ENCODE measurements at regions not wholly inside any gene's neighbourhood (a gene's known extent, or its start where the extent isn't known, plus 50 kb on each side); places are given as distances from the start of the nearest gene placed in this dataset.

DNA sequence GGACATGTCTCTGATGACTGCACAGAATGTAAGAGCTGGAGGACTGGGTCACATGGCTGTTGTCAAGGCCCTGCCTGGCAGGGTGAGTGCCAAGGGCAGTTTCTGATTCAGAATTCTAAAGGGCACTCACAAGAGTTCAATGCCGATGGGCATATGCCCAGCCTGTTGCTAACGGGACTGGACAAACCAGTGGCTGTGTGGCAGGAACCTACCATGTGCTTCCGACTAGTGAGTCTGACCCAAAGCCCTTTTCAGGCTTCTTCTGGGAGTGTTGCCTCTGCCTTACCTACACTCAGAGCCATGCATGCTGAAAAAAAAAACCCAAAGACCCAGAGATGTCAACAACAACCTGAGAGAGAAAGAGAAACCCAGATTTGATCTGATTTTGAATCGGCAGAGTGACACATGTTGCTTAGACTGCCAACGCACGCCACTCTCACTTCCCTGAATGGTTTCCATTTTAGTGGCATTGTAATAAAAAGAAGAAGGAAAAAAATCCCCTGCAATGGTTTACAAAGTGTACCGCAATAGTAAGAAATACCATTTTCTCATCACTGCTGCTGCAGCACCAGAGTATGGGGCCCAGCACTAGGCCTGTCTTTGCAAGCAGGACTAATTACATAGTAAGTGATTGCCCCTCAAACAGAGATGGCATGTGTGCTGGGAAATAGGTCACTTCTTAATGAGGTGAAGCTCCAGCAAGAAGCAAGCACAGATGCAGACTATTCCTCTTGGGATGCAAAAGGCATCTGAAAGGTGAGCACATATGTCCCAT is 194.3 kb downstream of the PALM2AKAP2 start:
- no peak overlapping the region for H3K4me2 ChIP-seq (ENCODE audit: insufficient read depth, low read length)
- no peak overlapping the region for H3K9ac ChIP-seq (replicated peaks; ENCODE audit: extremely low read depth, insufficient read depth, low read length)
- H4K20me1 ChIP-seq (replicated peaks; ENCODE audit: control insufficient read depth, extremely low read depth, insufficient read depth, low read length), result no peaks in the 10 kb centered on the region
- dilution Hi-C loops (cut with MboI; ENCODE audit: extremely low pct_ligation_motif_present, low sequenced_read_pairs) (no loop called here), intact Hi-C loops (cut with micrococcal nuclease) (no loop called here)
- POLR2A ChIA-PET, result no interaction called here
- FAIRE-seq (no peak), DNase-seq (ENCODE audit: low read depth, low spot score) (no peak)
- BruUV-seq (replicated peaks), result no TSS peak
- peaks cover 10% of the 10 kb centered on the region for H3K4me1 ChIP-seq (ENCODE audit: control insufficient read depth, extremely low read depth, insufficient read depth, low read length)
- H3K27me3 ChIP-seq (ENCODE audit: control insufficient read depth in 2 of 2, insufficient read depth in 2 of 2, low read length in 2 of 2), result no peaks in the 10 kb centered on the region
- no peaks in the 10 kb centered on the region for H3K79me2 ChIP-seq (ENCODE audit: control insufficient read depth, insufficient read depth, low read length)
- H3K4me3 ChIP-seq (replicated peaks in 1 of 3; ENCODE audit: insufficient read depth in 1 of 3, low read depth in 1 of 3, low read length in 3 of 3), result no peak overlapping the region
- TF ChIP-seq POLR2A (IDR thresholded peaks at IDR 0.05; ENCODE audit: low read depth, low read length) (no peak), FOS (IDR thresholded peaks at IDR 0.05; ENCODE audit: borderline replicate concordance, insufficient read depth, low read length) (no peak), GATA2 (IDR thresholded peaks at IDR 0.05; ENCODE audit: insufficient read depth, insufficient read length, low read depth, low read length) (no peak), POLR2AphosphoS5 (IDR thresholded peaks at IDR 0.05; ENCODE audit: insufficient read depth, low read depth, low read length) (no peak)
- no peaks in the 10 kb centered on the region for H3K36me3 ChIP-seq (ENCODE audit: control insufficient read depth in 2 of 2, extremely low read depth in 1 of 2, insufficient read depth in 2 of 2, low read length in 2 of 2)
- H3K27ac ChIP-seq (ENCODE audit: insufficient read depth, low read depth, low read length), result no peak overlapping the region
- no peaks in the 10 kb centered on the region for H3K9me3 ChIP-seq (replicated peaks; ENCODE audit: control insufficient read depth, insufficient read depth, low read length)
- CTCF ChIA-PET, result no interaction called here
- no peak overlapping the region for H2AFZ ChIP-seq (ENCODE audit: low read depth, low read length)
- H3K9me1 ChIP-seq (replicated peaks; ENCODE audit: control insufficient read depth, extremely low read depth, insufficient read depth, low read length), result no peaks in the 10 kb centered on the region

DNA sequence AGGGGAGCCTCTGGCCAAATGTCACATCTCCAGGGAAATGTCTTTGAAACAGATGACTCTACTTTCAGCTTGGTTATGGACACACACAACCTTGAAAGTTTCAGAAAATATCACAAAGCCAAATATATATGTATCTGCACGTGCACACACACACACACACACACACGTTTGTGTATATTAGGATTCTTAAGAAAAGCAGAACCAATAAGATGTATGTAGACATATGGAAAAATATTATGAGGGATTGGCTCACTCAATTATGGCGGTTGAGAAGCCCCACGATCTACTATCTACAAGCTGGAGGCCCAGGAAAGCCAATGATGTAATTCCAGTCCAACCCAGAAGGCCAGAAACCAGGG is 194.9 kb downstream of the PALM2AKAP2 start:
- Histone ChIP-seq H3K9me1 (replicated peaks; ENCODE audit: control insufficient read depth, extremely low read depth, insufficient read depth, low read length) (no peaks in the 10 kb centered on the region), H3K4me2 (ENCODE audit: insufficient read depth, low read length) (no peak overlapping the region), H3K27me3 (ENCODE audit: control insufficient read depth in 2 of 2, insufficient read depth in 2 of 2, low read length in 2 of 2) (no peaks in the 10 kb centered on the region), H3K4me3 (replicated peaks in 1 of 3; ENCODE audit: insufficient read depth in 1 of 3, low read depth in 1 of 3, low read length in 3 of 3) (no peak overlapping the region), H2AFZ (ENCODE audit: low read depth, low read length) (no peak overlapping the region), H4K20me1 (replicated peaks; ENCODE audit: control insufficient read depth, extremely low read depth, insufficient read depth, low read length) (no peaks in the 10 kb centered on the region), H3K36me3 (ENCODE audit: control insufficient read depth in 2 of 2, extremely low read depth in 1 of 2, insufficient read depth in 2 of 2, low read length in 2 of 2) (no peaks in the 10 kb centered on the region), H3K27ac (ENCODE audit: insufficient read depth, low read depth, low read length) (no peak overlapping the region), H3K4me1 (ENCODE audit: control insufficient read depth, extremely low read depth, insufficient read depth, low read length) (peaks cover 7% of the 10 kb centered on the region), H3K9me3 (replicated peaks; ENCODE audit: control insufficient read depth, insufficient read depth, low read length) (no peaks in the 10 kb centered on the region), H3K9ac (replicated peaks; ENCODE audit: extremely low read depth, insufficient read depth, low read length) (no peak overlapping the region), H3K79me2 (ENCODE audit: control insufficient read depth, insufficient read depth, low read length) (no peaks in the 10 kb centered on the region)
- CTCF ChIA-PET, result no interaction called here
- no TSS peak for BruUV-seq (replicated peaks)
- dilution Hi-C loops (cut with MboI; ENCODE audit: extremely low pct_ligation_motif_present, low sequenced_read_pairs) (no loop called here), intact Hi-C loops (cut with micrococcal nuclease) (no loop called here)
- no peak for TF ChIP-seq POLR2A (IDR thresholded peaks at IDR 0.05; ENCODE audit: low read depth, low read length)
- TF ChIP-seq, protein P1, sequence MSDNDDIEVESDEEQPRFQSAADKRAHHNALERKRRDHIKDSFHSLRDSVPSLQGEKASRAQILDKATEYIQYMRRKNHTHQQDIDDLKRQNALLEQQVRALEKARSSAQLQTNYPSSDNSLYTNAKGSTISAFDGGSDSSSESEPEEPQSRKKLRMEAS (IDR thresholded peaks at IDR 0.05; ENCODE audit: insufficient read depth, insufficient read length), result no peak
- no peak for TF ChIP-seq JUN (IDR thresholded peaks at IDR 0.05; ENCODE audit: borderline replicate concordance, insufficient read depth, insufficient read length, low read depth)
- no peak for TF ChIP-seq FOS (IDR thresholded peaks at IDR 0.05; ENCODE audit: borderline replicate concordance, insufficient read depth, low read length)
- no peak for TF ChIP-seq MYC (IDR thresholded peaks at IDR 0.05; ENCODE audit: low read depth, low read length)
- POLR2A ChIA-PET, result no interaction called here
- FAIRE-seq, result no peak
- DNase-seq (ENCODE audit: low read depth, low spot score), result no peak

Measured in endothelial cell of umbilical vein (primary cell).